ENCODE measurements at regions not wholly inside any gene's neighbourhood (a gene's known extent, or its start where the extent isn't known, plus 50 kb on each side); places are given as distances from the start of the nearest gene placed in this dataset.

GRCh38 chr20:4603724-4604123, 82.5 kb upstream of the PRNP start:
- no peak for DNase-seq (ENCODE audit: low read depth, low spot score)
- Histone ChIP-seq H4K20me1 (ENCODE audit: control insufficient read depth, insufficient read depth) (no peaks in the 10 kb centered on the region), H2AFZ (ENCODE audit: control insufficient read depth, low read depth, low read length) (no peak overlapping the region), H3K4me1 (ENCODE audit: control insufficient read depth, insufficient read depth, low read length) (peaks cover 6% of the 10 kb centered on the region), H3K9me3 (replicated peaks; ENCODE audit: control insufficient read depth, insufficient read depth, low read length) (no peaks in the 10 kb centered on the region), H3K4me2 (ENCODE audit: control insufficient read depth, insufficient read depth) (no peak overlapping the region), H3K36me3 (ENCODE audit: control insufficient read depth in 2 of 2, insufficient read depth in 2 of 2, low read length in 1 of 2) (no peaks in the 10 kb centered on the region), H3K27me3 (replicated peaks in 1 of 2; ENCODE audit: control insufficient read depth in 2 of 2, insufficient read depth in 2 of 2, low read length in 1 of 2) (no peaks in the 10 kb centered on the region; a peak in 1 of 4 replicates), H3K79me2 (ENCODE audit: control insufficient read depth, insufficient read depth, low read length) (no peaks in the 10 kb centered on the region), H3K4me3 (no peak overlapping the region), H3K27ac (ENCODE audit: control insufficient read depth, insufficient read depth) (no peak overlapping the region), H3K9ac (ENCODE audit: control insufficient read depth, insufficient read depth, low read length) (no peak overlapping the region)
- CTCF ChIA-PET = interaction anchor here (1.4 to 13.3 kb wide), 3 partner anchors 10 to 137 kb away, joined by 3 to 199 read pairs (median 9); partner anchors contain the start of gene PRND
- RAD21 ChIA-PET (ENCODE audit: unreplicated experiment) = no interaction called here
- intact Hi-C loops (cut with micrococcal nuclease; ENCODE audit: unreplicated experiment) = loop anchor here (10.0 kb wide), 1 partner anchor 621 kb away; no protein-coding TSS in a partner anchor
- POLR2A ChIA-PET = no interaction called here
- no TSS peak for BruUV-seq (replicated peaks)
- ATAC-seq = no peak
- no peak for FAIRE-seq
- in situ Hi-C loops (cut with MboI) = loop anchor here (5.0 kb wide), 2 partner anchors 119 to 494 kb away; partner anchors contain the start of gene PRND
- SMC1A ChIA-PET (ENCODE audit: uncharacterized antibody, unreplicated experiment) = no interaction called here
- WGBS (ENCODE audit: insufficient coverage, insufficient replicate concordance, low lambda C conversion rate, missing lambda C conversion rate) = 70% methylated on average over 11 of the region's 11 CpGs
- TF ChIP-seq POLR2AphosphoS5 (IDR thresholded peaks at IDR 0.05; ENCODE audit: low read length) (no peak), EGR1 (IDR thresholded peaks at IDR 0.05; ENCODE audit: borderline replicate concordance in 1 of 2, low read depth in 2 of 2, low read length in 2 of 2) (no peak), CHD4 (IDR thresholded peaks at IDR 0.05) (no peak), ZNF687 (IDR thresholded peaks at IDR 0.05) (no peak), PAX8 (IDR thresholded peaks at IDR 0.05) (no peak), JUND (IDR thresholded peaks at IDR 0.05; ENCODE audit: low read depth, low read length) (no peak), SMC3 (IDR thresholded peaks at IDR 0.05; ENCODE audit: borderline replicate concordance, low read length) (no peak), NR2C2 (IDR thresholded peaks at IDR 0.05; ENCODE audit: borderline replicate concordance, control insufficient read depth, insufficient read length, low read depth) (no peak), ZNF24 (IDR thresholded peaks at IDR 0.05) (no peak), NBN (IDR thresholded peaks at IDR 0.05) (no peak), NR2C1 (IDR thresholded peaks at IDR 0.05) (no peak), NR2F1 (conservative IDR thresholded peaks at IDR 0.05) (no peak), RBBP5 (conservative IDR thresholded peaks at IDR 0.05) (no peak)

Data from GM12878 (cell line).